H9 (cell line): ENCODE measurements at regions not wholly inside any gene's neighbourhood (a gene's known extent, or its start where the extent isn't known, plus 50 kb on each side); places are given as distances from the start of the nearest gene placed in this dataset.

Source experiments
- DNase-seq: peaks from one replicate; pipeline ENCODE4 v3.0.0-alpha.2; 2017
- H2AFZ ChIP-seq: one replicate; pipeline ENCODE4 v1.6.1; 2013; ENCODE audit warnings: mild to moderate bottlenecking, low read length, control low read depth, moderate library complexity
- H2AK5ac ChIP-seq: 2 replicates; pipeline ENCODE4 v1.6.1; 2013; ENCODE audit warnings: low read length, control low read depth, mixed read lengths; ENCODE audit not compliant: insufficient read length
- H2BK120ac ChIP-seq: one replicate; pipeline ENCODE4 v1.6.1; 2013; ENCODE audit warnings: low read depth, mild to moderate bottlenecking, low read length, control low read depth, inconsistent platforms; ENCODE audit not compliant: poor library complexity, severe bottlenecking
- H2BK12ac ChIP-seq: 2 replicates; pipeline ENCODE4 v1.6.1; 2013; ENCODE audit warnings: low read length, control low read depth, mixed read lengths, low read depth; ENCODE audit not compliant: insufficient read length
- H2BK15ac ChIP-seq: 2 replicates; pipeline ENCODE4 v1.6.1; 2013; ENCODE audit warnings: low read depth, low read length, control low read depth
- H2BK20ac ChIP-seq: one replicate; pipeline ENCODE4 v1.6.1; 2013; ENCODE audit warnings: low read depth, mild to moderate bottlenecking, low read length, control low read depth, inconsistent platforms; ENCODE audit not compliant: poor library complexity, severe bottlenecking
- H2BK5ac ChIP-seq: 2 replicates; pipeline ENCODE4 v1.6.1; 2013; ENCODE audit warnings: low read length, control low read depth, mixed read lengths; ENCODE audit not compliant: insufficient read length
- H3K14ac ChIP-seq: 2 replicates; pipeline ENCODE4 v1.6.1; 2013; ENCODE audit warnings: low read length, control low read depth; ENCODE audit not compliant: insufficient read depth
- H3K18ac ChIP-seq: 2 replicates; pipeline ENCODE4 v1.6.1; 2013; ENCODE audit warnings: low read depth, mild to moderate bottlenecking, mixed read lengths, low read length, control low read depth; ENCODE audit not compliant: insufficient read length
- H3K23ac ChIP-seq: 2 replicates; pipeline ENCODE4 v1.6.1; 2013; ENCODE audit warnings: low read length, control low read depth, mixed read lengths, low read depth; ENCODE audit not compliant: insufficient read length
- H3K23me2 ChIP-seq: 2 replicates; pipeline ENCODE4 v1.6.1; 2013; ENCODE audit warnings: low read depth, mild to moderate bottlenecking, mixed read lengths, low read length, control low read depth; ENCODE audit not compliant: insufficient read length, poor library complexity, severe bottlenecking
- H3K27ac ChIP-seq: 2 replicates; pipeline ENCODE4 v1.5.1; 2013; ENCODE audit warnings: low read length, control low read depth, mixed read lengths, low read depth; ENCODE audit not compliant: insufficient read length
- H3K27me3 ChIP-seq: 2 replicates; pipeline ENCODE4 v1.6.1; 2013; ENCODE audit warnings: low read length, control low read depth, inconsistent platforms; ENCODE audit not compliant: insufficient read depth
- H3K4ac ChIP-seq: 2 replicates; pipeline ENCODE4 v1.6.1; 2013; ENCODE audit warnings: low read depth, mild to moderate bottlenecking, control low read depth, inconsistent platforms, low read length, moderate library complexity
- H3K4me1 ChIP-seq: 2 replicates; pipeline ENCODE4 v1.6.1; 2013; ENCODE audit warnings: low read length, control low read depth, inconsistent platforms; ENCODE audit not compliant: insufficient read depth
- H3K4me2 ChIP-seq: 2 replicates; pipeline ENCODE4 v1.6.1; 2013; ENCODE audit warnings: low read length, control low read depth, mixed read lengths; ENCODE audit not compliant: insufficient read length, insufficient read depth
- H3K56ac ChIP-seq: 2 replicates; pipeline ENCODE4 v1.6.1; 2013; ENCODE audit warnings: low read depth, mild to moderate bottlenecking, mixed read lengths, low read length, control low read depth; ENCODE audit not compliant: insufficient read length
- H3K79me1 ChIP-seq: 2 replicates; pipeline ENCODE4 v1.6.1; 2013; ENCODE audit warnings: low read depth, mild to moderate bottlenecking, moderate library complexity, low read length, control low read depth, inconsistent platforms; ENCODE audit not compliant: insufficient read depth, poor library complexity, severe bottlenecking
- H3K79me2 ChIP-seq: 2 replicates; pipeline ENCODE4 v1.6.1; 2013; ENCODE audit warnings: low read length, control low read depth, inconsistent platforms; ENCODE audit not compliant: insufficient read depth
- H3K9ac ChIP-seq: 2 replicates; pipeline ENCODE4 v1.6.1; 2013; ENCODE audit warnings: low read length, control low read depth, mixed read lengths; ENCODE audit not compliant: insufficient read length; ENCODE audit errors: extremely low read depth
- H3K9me3 ChIP-seq: one replicate; pipeline ENCODE4 v1.6.1; 2013; ENCODE audit warnings: low read depth, low read length, inconsistent platforms; ENCODE audit not compliant: control insufficient read depth
- H3T11ph ChIP-seq: one replicate; pipeline ENCODE4 v1.6.1; 2013; ENCODE audit warnings: mild to moderate bottlenecking, low read length, control low read depth, inconsistent platforms
- H4K20me1 ChIP-seq: one replicate; pipeline ENCODE4 v1.6.1; 2013; ENCODE audit not compliant: control insufficient read depth, insufficient read length, insufficient read depth
- H4K5ac ChIP-seq: 2 replicates; pipeline ENCODE4 v1.6.1; 2013; ENCODE audit warnings: low read depth, mild to moderate bottlenecking, mixed read lengths, low read length, control low read depth; ENCODE audit not compliant: insufficient read length
- H4K8ac ChIP-seq: replicated peaks from 2 replicates; pipeline ENCODE4 v1.6.1; 2013; ENCODE audit warnings: low read length, control low read depth, mixed read lengths, low read depth; ENCODE audit not compliant: insufficient read length
- H4K91ac ChIP-seq: 2 replicates; pipeline ENCODE4 v1.6.1; 2013; ENCODE audit warnings: low read depth, mild to moderate bottlenecking, moderate library complexity, mixed read lengths, low read length, control low read depth; ENCODE audit not compliant: insufficient read length
- H3K27ac Mint-ChIP-seq, 3 experiments: 2 replicates in 2 of 3; 3 replicates in 1 of 3; pipeline ENCODE4 v1.8.0; 2020 to 2021; ENCODE audit warnings: mixed read lengths in 3 of 3, mild to moderate bottlenecking in 1 of 3, moderate library complexity in 1 of 3
- H3K27me3 Mint-ChIP-seq: 2 replicates; pipeline ENCODE4 v1.8.0; 2021; ENCODE audit warnings: low read depth, mild to moderate bottlenecking, moderate library complexity, mixed read lengths
- H3K36me3 Mint-ChIP-seq, 3 experiments: 2 replicates in 2 of 3; 3 replicates in 1 of 3; pipeline ENCODE4 v1.8.0; 2020 to 2021; ENCODE audit warnings: low read depth in 3 of 3, mixed read lengths in 3 of 3; ENCODE audit not compliant: insufficient read depth in 1 of 3
- H3K4me1 Mint-ChIP-seq, 2 experiments: 2 replicates each; pipeline ENCODE4 v1.8.0; 2020; ENCODE audit warnings: mixed read lengths in 2 of 2
- H3K4me3 Mint-ChIP-seq, 2 experiments: 2 replicates in 1 of 2; 3 replicates in 1 of 2; pipeline ENCODE4 v1.8.0; 2020 to 2021; ENCODE audit warnings: mild to moderate bottlenecking in 2 of 2, mixed read lengths in 2 of 2, moderate library complexity in 1 of 2
- H3K9me3 Mint-ChIP-seq, 2 experiments: 2 replicates in 1 of 2; 3 replicates in 1 of 2; pipeline ENCODE4 v1.8.0; 2020; ENCODE audit warnings: mild to moderate bottlenecking in 2 of 2, mixed read lengths in 2 of 2, moderate library complexity in 1 of 2
- CTCF ChIP-seq: fragments of 200-600 bp; sonication (generic); conservative IDR thresholded peaks from 3 replicates; pipeline ENCODE4 v1.8.0; 2021; ENCODE audit warnings: antibody characterized with exemption, mild to moderate bottlenecking
- whole genome bisulfite sequencing: extraction: QIAGEN DNeasy Blood & Tissue Kit; methylation state at CpG from one replicate; pipeline ENCODE4 v1.1.7; 2013; ENCODE audit warnings: missing lambda C conversion rate, low lambda C conversion rate, mixed read lengths; ENCODE audit not compliant: insufficient read length; ENCODE audit errors: extremely low coverage; 5-methylcytosine and 5-hydroxymethylcytosine counted together

- no peak overlapping the region for H4K5ac ChIP-seq
- H3K9me3 ChIP-seq = no peaks in the 10 kb centered on the region
- no peak overlapping the region for H3K4ac ChIP-seq
- no peak overlapping the region for H3K18ac ChIP-seq
- no peaks in the 10 kb centered on the region for H3K27me3 Mint-ChIP-seq
- H3K4me1 ChIP-seq = no peaks in the 10 kb centered on the region
- WGBS = no CpG with 5 or more reads among the region's 2 CpGs
- no peaks in the 10 kb centered on the region for H4K20me1 ChIP-seq
- H3K79me1 ChIP-seq = no peaks in the 10 kb centered on the region
- H3K4me2 ChIP-seq = no peak overlapping the region
- H3K27ac ChIP-seq = no peak overlapping the region
- H4K91ac ChIP-seq = no peak overlapping the region
- H3K14ac ChIP-seq = no peak overlapping the region
- no peak overlapping the region for H3K9ac ChIP-seq
- no peak overlapping the region for H3K23ac ChIP-seq
- H2AFZ ChIP-seq = no peak overlapping the region
- DNase-seq = no peak
- H2AK5ac ChIP-seq = no peak overlapping the region
- no peaks in the 10 kb centered on the region for H3K23me2 ChIP-seq
- H2BK5ac ChIP-seq = no peak overlapping the region
- H3K9me3 Mint-ChIP-seq = no peaks in the 10 kb centered on the region
- no peak overlapping the region for H3K56ac ChIP-seq
- no peak overlapping the region for H2BK12ac ChIP-seq
- no peak overlapping the region for H2BK20ac ChIP-seq
- H2BK15ac ChIP-seq = no peak overlapping the region
- TF ChIP-seq CTCF = no peak
- H4K8ac ChIP-seq = no peak overlapping the region
- H3K79me2 ChIP-seq = no peaks in the 10 kb centered on the region
- no peaks in the 10 kb centered on the region for H3K4me1 Mint-ChIP-seq
- H3K27ac Mint-ChIP-seq = no peak overlapping the region
- H3T11ph ChIP-seq = no peak overlapping the region
- no peaks in the 10 kb centered on the region for H3K27me3 ChIP-seq
- no peak overlapping the region for H3K4me3 Mint-ChIP-seq
- H2BK120ac ChIP-seq = no peak overlapping the region
- no peaks in the 10 kb centered on the region for H3K36me3 Mint-ChIP-seq
Observed at GRCh38 chr7:79930604-79931003, 204.0 kb upstream of the GNAI1 start.
